Heart right ventricle (tissue), 16 donors: ENCODE measurements at regions not wholly inside any gene's neighbourhood (a gene's known extent, or its start where the extent isn't known, plus 50 kb on each side); places are given as distances from the start of the nearest gene placed in this dataset.

Experiments used
- ATAC-seq, 8 donors: fragments of 200-7000 bp; cut with Tn5 transposase; one replicate each; pipeline ENCODE4 v1.9.1; 2020; ENCODE audit warnings: mild to moderate bottlenecking in 8 of 8, moderate library complexity in 8 of 8, moderate number of reproducible peaks in 1 of 8
- DNase-seq, 2 donors: peaks; one replicate each; pipeline ENCODE4 v3.0.0-alpha.2; 2020
- H3K27ac ChIP-seq, 10 donors: fragments of 200-600 bp; sonication (generic) in 2 of 10; one replicate each; pipeline versions ENCODE4 v1.5.0 to v1.8.0; 2020 to 2022; ENCODE audit warnings: mild to moderate bottlenecking in 3 of 10
- H3K27me3 ChIP-seq, 7 donors: fragments of 200-600 bp; one replicate each; pipeline ENCODE4 v1.8.0; 2021 to 2022; ENCODE audit warnings: mild to moderate bottlenecking in 2 of 7
- H3K36me3 ChIP-seq, 9 donors: fragments of 200-600 bp; sonication (generic) in 1 of 9; one replicate each; pipeline versions ENCODE4 v1.5.0 to v1.8.0; 2020 to 2022; ENCODE audit warnings: mild to moderate bottlenecking in 2 of 9
- H3K4me1 ChIP-seq, 9 donors: fragments of 200-600 bp; sonication (generic) in 1 of 9; one replicate each; pipeline versions ENCODE4 v1.5.0 to v1.8.0; 2020 to 2022; ENCODE audit warnings: mild to moderate bottlenecking in 4 of 9
- H3K4me3 ChIP-seq, 10 donors: fragments of 200-600 bp; sonication (generic) in 2 of 10; one replicate each; pipeline versions ENCODE4 v1.5.0 to v1.8.0; 2020 to 2022; ENCODE audit warnings: mild to moderate bottlenecking in 7 of 10, moderate library complexity in 2 of 10
- H3K9me3 ChIP-seq, 11 donors: fragments of 200-600 bp in 10 of 11; sonication (generic) in 2 of 11; one replicate each; pipeline versions ENCODE4 v1.5.0 to v1.8.0; 2013 to 2022; ENCODE audit warnings: mild to moderate bottlenecking in 2 of 11, control low read depth in 1 of 11, moderate library complexity in 1 of 11
- CTCF ChIP-seq, 9 donors: fragments of 200-600 bp; sonication (generic) in 2 of 9; IDR thresholded peaks; one replicate each; pipeline versions ENCODE4 v1.5.0 to v1.8.0; 2021 to 2022; ENCODE audit warnings: antibody characterized with exemption in 9 of 9, mild to moderate bottlenecking in 5 of 9, moderate library complexity in 1 of 9
- WGBS, 2 donors: extraction: QIAGEN DNeasy Blood & Tissue Kit; methylation state at CpG; one replicate each; pipeline ENCODE4 v1.1.7; 2013; ENCODE audit warnings: inconsistent platforms in 1 of 2; 5-methylcytosine and 5-hydroxymethylcytosine counted together
- intact Hi-C, 10 donors: fragments of 100-400 bp; cut with DNase I; formaldehyde crosslinking; loops; one replicate each; pipeline versions ENCODE4 v1.11.1 to v1.14.2; 2022
- donor health status: Arrhythmogenic right ventricular cardiomyopathy.
- donor health status: ischemic (EF 13 %, LVEDD 7.1; RV severe dilation, severe dysfunction).
- donor health status: healthy with polysubstance abuse.
- donor health status: DM: no; HTN: yes; CAD: no.
- donor health status: DM: no; HTN: no; CAD: no.
- donor health status: ischemic (EF 25% LVEDD 6.9; RV normal size, moderate dysfunction).
- donor health status: ischemic (EF 25% LVEDD 5.7; RV mildly dilated, moderate dysfunction).
- donor health status: healthy.
- donor health status: DM: yes; HTN: yes; CAD: no.
- donor health status: Ischemic cardiomyopathy.
- donor health status: ischemic (EF 35%, LVEDD 5.7; RV mildly dilated, moderate dysfunction).
- donor health status: nonischemic (EF 11% LVEDD 7.7; RV severe dilation, severe dysfunction).
- donor health status: DM: yes; HTN: yes; CAD: no.
- donor health status: PGD.
- donor health status: ischemic (EF 29% LVEDD 5.4; RV normal size, mild dysfunction).
- donor health status: nonischemic (EF 23%, LVEDD 6.1; RV moderate dilation, normal function).

GRCh38 chr1:11394592-11395245 lies 84.2 kb upstream of the DISP3 start:
- no peak for TF ChIP-seq CTCF (IDR thresholded peaks at IDR 0.05)
- H3K9me3 ChIP-seq, result no peaks in the 10 kb centered on the region
- no peak for DNase-seq
- peaks cover 0 to 89% (median 68%) of the 10 kb centered on the region in 7 donors for H3K27me3 ChIP-seq
- intact Hi-C loops, result no loop called here
- no peak for ATAC-seq
- no peaks in the 10 kb centered on the region for H3K36me3 ChIP-seq
- WGBS, 2 donors, result 35 to 36% methylated on average over 10 of the region's 10 CpGs
- H3K4me1 ChIP-seq, result no peaks in the 10 kb centered on the region
- no peak overlapping the region for H3K4me3 ChIP-seq
- H3K27ac ChIP-seq, result no peak overlapping the region

GRCh38 chr1:11395616-11396015 lies 83.3 kb upstream of the DISP3 start:
- Histone ChIP-seq H3K27me3 (peaks cover 0 to 88% (median 64%) of the 10 kb centered on the region in 7 donors), H3K4me3 (no peak overlapping the region), H3K36me3 (no peaks in the 10 kb centered on the region), H3K27ac (no peak overlapping the region), H3K4me1 (no peaks in the 10 kb centered on the region), H3K9me3 (no peaks in the 10 kb centered on the region)
- DNase-seq (no peak), ATAC-seq (no peak)
- TF ChIP-seq CTCF (IDR thresholded peaks at IDR 0.05), result no peak
- 74 to 78% methylated on average over 9 of the region's 9 CpGs for WGBS, 2 donors
- intact Hi-C loops, result no loop called here

- H3K9me3 ChIP-seq, result peaks cover 0 to 4% (median 0%) of the 10 kb centered on the region in 11 donors
- H3K4me3 ChIP-seq, result no peak overlapping the region
- H3K27me3 ChIP-seq, result peaks cover 0 to 76% (median 63%) of the 10 kb centered on the region in 7 donors
- intact Hi-C loops, result no loop called here
- no peak overlapping the region for H3K27ac ChIP-seq
- WGBS, 2 donors, result 53 to 55% methylated on average over 16 of the region's 16 CpGs
- DNase-seq (no peak), ATAC-seq (no peak)
- TF ChIP-seq CTCF (IDR thresholded peaks at IDR 0.05), result no peak
- H3K36me3 ChIP-seq, result no peaks in the 10 kb centered on the region
- H3K4me1 ChIP-seq, result no peaks in the 10 kb centered on the region
Observed at GRCh38 chr1:11397151-11397901, 81.6 kb upstream of the DISP3 start.

- Histone ChIP-seq H3K27ac (no peak overlapping the region), H3K27me3 (peaks cover 0 to 57% (median 52%) of the 10 kb centered on the region in 7 donors), H3K4me3 (no peak overlapping the region), H3K4me1 (no peaks in the 10 kb centered on the region), H3K9me3 (peaks cover 0 to 8% (median 0%) of the 10 kb centered on the region in 11 donors), H3K36me3 (no peaks in the 10 kb centered on the region)
- TF ChIP-seq CTCF (IDR thresholded peaks at IDR 0.05), result no peak
- intact Hi-C loops, result no loop called here
- DNase-seq, result no peak
- ATAC-seq, result no peak
- 87 to 93% methylated on average over 6 of the region's 6 CpGs for WGBS, 2 donors
Observed at GRCh38 chr1:11399250-11399649, 79.7 kb upstream of the DISP3 start.
